OCI-LY7 (cell line): ENCODE measurements at regions not wholly inside any gene's neighbourhood (a gene's known extent, or its start where the extent isn't known, plus 50 kb on each side); places are given as distances from the start of the nearest gene placed in this dataset.

Experiments used
- EZH2phosphoT487 ChIP-seq: fragments of 200-600 bp; sonication (generic); IDR thresholded peaks from 2 replicates; pipeline ENCODE4 v1.6.1; 2018; ENCODE audit warnings: low read depth, borderline replicate concordance, mild to moderate bottlenecking, mixed run types, antibody characterized with exemption, low read length, moderate library complexity, mixed read lengths
- TF ChIP-seq, protein P1 (sequence below): fragments of 200-600 bp; sonication (generic); conservative IDR thresholded peaks from 2 replicates; pipeline ENCODE4 v1.5.1; 2014; ENCODE audit warnings: mild to moderate bottlenecking, antibody characterized with exemption, low read length, moderate library complexity, mixed read lengths

GRCh38 chr11:134577751-134578395 is 165.8 kb upstream of the B3GAT1 start:
- TF ChIP-seq, protein P1, sequence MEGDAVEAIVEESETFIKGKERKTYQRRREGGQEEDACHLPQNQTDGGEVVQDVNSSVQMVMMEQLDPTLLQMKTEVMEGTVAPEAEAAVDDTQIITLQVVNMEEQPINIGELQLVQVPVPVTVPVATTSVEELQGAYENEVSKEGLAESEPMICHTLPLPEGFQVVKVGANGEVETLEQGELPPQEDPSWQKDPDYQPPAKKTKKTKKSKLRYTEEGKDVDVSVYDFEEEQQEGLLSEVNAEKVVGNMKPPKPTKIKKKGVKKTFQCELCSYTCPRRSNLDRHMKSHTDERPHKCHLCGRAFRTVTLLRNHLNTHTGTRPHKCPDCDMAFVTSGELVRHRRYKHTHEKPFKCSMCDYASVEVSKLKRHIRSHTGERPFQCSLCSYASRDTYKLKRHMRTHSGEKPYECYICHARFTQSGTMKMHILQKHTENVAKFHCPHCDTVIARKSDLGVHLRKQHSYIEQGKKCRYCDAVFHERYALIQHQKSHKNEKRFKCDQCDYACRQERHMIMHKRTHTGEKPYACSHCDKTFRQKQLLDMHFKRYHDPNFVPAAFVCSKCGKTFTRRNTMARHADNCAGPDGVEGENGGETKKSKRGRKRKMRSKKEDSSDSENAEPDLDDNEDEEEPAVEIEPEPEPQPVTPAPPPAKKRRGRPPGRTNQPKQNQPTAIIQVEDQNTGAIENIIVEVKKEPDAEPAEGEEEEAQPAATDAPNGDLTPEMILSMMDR = no peak
- no peak for TF ChIP-seq EZH2phosphoT487
